ENCODE measurements at regions not wholly inside any gene's neighbourhood (a gene's known extent, or its start where the extent isn't known, plus 50 kb on each side); places are given as distances from the start of the nearest gene placed in this dataset.

DNA sequence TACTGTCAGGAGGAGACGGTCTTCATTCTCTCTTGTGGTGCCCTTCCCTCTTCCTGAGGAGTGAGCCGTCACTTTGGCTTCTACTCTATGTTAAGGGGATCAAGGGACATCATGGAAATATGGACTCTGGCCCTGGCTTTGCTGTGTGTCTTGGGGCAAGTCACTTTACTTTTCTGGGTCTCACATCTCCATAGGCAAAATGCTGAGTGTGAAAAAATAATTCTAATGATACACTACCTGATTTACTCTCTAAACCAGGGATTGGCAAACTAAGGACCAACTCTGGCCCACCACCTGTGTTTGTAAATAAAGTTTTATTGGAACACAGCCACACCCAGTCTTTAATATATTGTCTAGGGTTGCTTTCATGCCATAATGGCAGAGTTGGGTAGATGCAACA is 548.7 kb upstream of the CDH5 start:
- TF ChIP-seq, protein P1, sequence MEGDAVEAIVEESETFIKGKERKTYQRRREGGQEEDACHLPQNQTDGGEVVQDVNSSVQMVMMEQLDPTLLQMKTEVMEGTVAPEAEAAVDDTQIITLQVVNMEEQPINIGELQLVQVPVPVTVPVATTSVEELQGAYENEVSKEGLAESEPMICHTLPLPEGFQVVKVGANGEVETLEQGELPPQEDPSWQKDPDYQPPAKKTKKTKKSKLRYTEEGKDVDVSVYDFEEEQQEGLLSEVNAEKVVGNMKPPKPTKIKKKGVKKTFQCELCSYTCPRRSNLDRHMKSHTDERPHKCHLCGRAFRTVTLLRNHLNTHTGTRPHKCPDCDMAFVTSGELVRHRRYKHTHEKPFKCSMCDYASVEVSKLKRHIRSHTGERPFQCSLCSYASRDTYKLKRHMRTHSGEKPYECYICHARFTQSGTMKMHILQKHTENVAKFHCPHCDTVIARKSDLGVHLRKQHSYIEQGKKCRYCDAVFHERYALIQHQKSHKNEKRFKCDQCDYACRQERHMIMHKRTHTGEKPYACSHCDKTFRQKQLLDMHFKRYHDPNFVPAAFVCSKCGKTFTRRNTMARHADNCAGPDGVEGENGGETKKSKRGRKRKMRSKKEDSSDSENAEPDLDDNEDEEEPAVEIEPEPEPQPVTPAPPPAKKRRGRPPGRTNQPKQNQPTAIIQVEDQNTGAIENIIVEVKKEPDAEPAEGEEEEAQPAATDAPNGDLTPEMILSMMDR (conservative IDR thresholded peaks at IDR 0.05 in 1 of 2, IDR thresholded peaks at IDR 0.05 in 1 of 2; ENCODE audit: extremely low read depth in 1 of 2, insufficient read depth in 1 of 2, low read depth in 1 of 2, low read length in 2 of 2), result no peak
- no peak for TF ChIP-seq EZH2 (IDR thresholded peaks at IDR 0.05; ENCODE audit: borderline replicate concordance, low read length)
